ENCODE measurements at regions not wholly inside any gene's neighbourhood (a gene's known extent, or its start where the extent isn't known, plus 50 kb on each side); places are given as distances from the start of the nearest gene placed in this dataset.

- peaks cover 8% of the 10 kb centered on the region for H3K27me3 Mint-ChIP-seq
- no peak overlapping the region for H3K27ac Mint-ChIP-seq (ENCODE audit: low read depth)
- no peak overlapping the region for H3K4me3 Mint-ChIP-seq
- H3K9me3 Mint-ChIP-seq: peaks cover 2% of the 10 kb centered on the region
- H3K36me3 Mint-ChIP-seq (ENCODE audit: insufficient read depth): no peaks in the 10 kb centered on the region
- no peak for DNase-seq (ENCODE audit: low spot score in 2 of 2)
- no peaks in the 10 kb centered on the region for H3K4me1 Mint-ChIP-seq
- ATAC-seq (replicated peaks; ENCODE audit: extremely low read depth, poor library complexity, severe bottlenecking): no peak
These were observed 99.5 kb downstream of the COX18 start for GRCh38 chr4:72969976-72970375.

- peaks cover 15% of the 10 kb centered on the region for H3K27me3 Mint-ChIP-seq
- no peaks in the 10 kb centered on the region for H3K36me3 Mint-ChIP-seq (ENCODE audit: insufficient read depth)
- ATAC-seq (replicated peaks; ENCODE audit: extremely low read depth, poor library complexity, severe bottlenecking) (no peak), DNase-seq (ENCODE audit: low spot score in 2 of 2) (no peak)
- no peak overlapping the region for H3K4me3 Mint-ChIP-seq
- no peaks in the 10 kb centered on the region for H3K4me1 Mint-ChIP-seq
- no peak overlapping the region for H3K27ac Mint-ChIP-seq (ENCODE audit: low read depth)
- H3K9me3 Mint-ChIP-seq: peaks cover 17% of the 10 kb centered on the region
These were observed 102.9 kb downstream of the COX18 start for GRCh38 chr4:72966652-72967051.

- ATAC-seq (replicated peaks; ENCODE audit: extremely low read depth, poor library complexity, severe bottlenecking) (no peak), DNase-seq (ENCODE audit: low spot score in 2 of 2) (no peak)
- peaks cover 64% of the 10 kb centered on the region for H3K27me3 Mint-ChIP-seq
- no peaks in the 10 kb centered on the region for H3K4me1 Mint-ChIP-seq
- H3K27ac Mint-ChIP-seq (ENCODE audit: low read depth): no peak overlapping the region
- H3K36me3 Mint-ChIP-seq (ENCODE audit: insufficient read depth): no peaks in the 10 kb centered on the region
- H3K4me3 Mint-ChIP-seq: no peak overlapping the region
- H3K9me3 Mint-ChIP-seq: peaks cover 24% of the 10 kb centered on the region
These were observed 110.1 kb downstream of the COX18 start for GRCh38 chr4:72959411-72959810.

- Mint-ChIP-seq H3K36me3 (ENCODE audit: insufficient read depth) (no peaks in the 10 kb centered on the region), H3K4me3 (no peak overlapping the region), H3K27me3 (peaks cover 64% of the 10 kb centered on the region), H3K4me1 (no peaks in the 10 kb centered on the region), H3K27ac (ENCODE audit: low read depth) (no peak overlapping the region), H3K9me3 (peaks cover 9% of the 10 kb centered on the region)
- no peak for DNase-seq (ENCODE audit: low spot score in 2 of 2)
- no peak for ATAC-seq (replicated peaks; ENCODE audit: extremely low read depth, poor library complexity, severe bottlenecking)
These were observed 114.7 kb downstream of the COX18 start for GRCh38 chr4:72954811-72955210.

- no peak overlapping the region for H3K4me3 Mint-ChIP-seq
- DNase-seq (ENCODE audit: low spot score in 2 of 2): no peak
- H3K27me3 Mint-ChIP-seq: peaks cover 55% of the 10 kb centered on the region
- no peak overlapping the region for H3K27ac Mint-ChIP-seq (ENCODE audit: low read depth)
- no peaks in the 10 kb centered on the region for H3K36me3 Mint-ChIP-seq (ENCODE audit: insufficient read depth)
- H3K9me3 Mint-ChIP-seq: no peaks in the 10 kb centered on the region
- no peak for ATAC-seq (replicated peaks; ENCODE audit: extremely low read depth, poor library complexity, severe bottlenecking)
- H3K4me1 Mint-ChIP-seq: no peaks in the 10 kb centered on the region
These were observed 115.9 kb downstream of the COX18 start for GRCh38 chr4:72953571-72953970.

DNA sequence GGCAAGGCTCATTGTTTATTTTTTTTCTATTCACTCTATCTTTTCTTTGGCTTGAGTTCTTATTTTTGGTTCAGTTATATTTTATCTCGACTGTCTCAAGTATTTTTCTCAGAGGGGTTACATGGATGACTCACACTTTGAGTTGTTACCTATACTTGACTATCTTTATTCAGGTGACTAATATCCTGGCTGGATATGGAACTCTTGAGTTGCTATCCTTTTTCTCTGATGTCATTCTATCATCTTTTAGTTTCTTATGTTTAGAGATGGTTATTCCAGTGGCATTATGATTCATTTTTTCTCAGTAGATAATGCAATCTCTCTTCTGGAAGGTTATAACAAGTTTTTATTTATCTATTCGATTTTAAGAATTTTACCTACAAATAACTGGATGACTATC lies 117.9 kb downstream of the COX18 start:
- H3K4me3 Mint-ChIP-seq: no peak overlapping the region
- H3K36me3 Mint-ChIP-seq (ENCODE audit: insufficient read depth): no peaks in the 10 kb centered on the region
- H3K27ac Mint-ChIP-seq (ENCODE audit: low read depth): no peak overlapping the region
- peaks cover 37% of the 10 kb centered on the region for H3K27me3 Mint-ChIP-seq
- ATAC-seq (replicated peaks; ENCODE audit: extremely low read depth, poor library complexity, severe bottlenecking): no peak
- H3K4me1 Mint-ChIP-seq: no peaks in the 10 kb centered on the region
- no peak for DNase-seq (ENCODE audit: low spot score in 2 of 2)
- H3K9me3 Mint-ChIP-seq: no peaks in the 10 kb centered on the region

GRCh38 chr4:72951147-72951546 lies 118.4 kb downstream of the COX18 start:
- DNase-seq (ENCODE audit: low spot score in 2 of 2) (no peak), ATAC-seq (replicated peaks; ENCODE audit: extremely low read depth, poor library complexity, severe bottlenecking) (no peak)
- H3K36me3 Mint-ChIP-seq (ENCODE audit: insufficient read depth): no peaks in the 10 kb centered on the region
- H3K4me1 Mint-ChIP-seq: no peaks in the 10 kb centered on the region
- no peak overlapping the region for H3K27ac Mint-ChIP-seq (ENCODE audit: low read depth)
- no peak overlapping the region for H3K4me3 Mint-ChIP-seq
- peaks cover 32% of the 10 kb centered on the region for H3K27me3 Mint-ChIP-seq
- no peaks in the 10 kb centered on the region for H3K9me3 Mint-ChIP-seq

DNA sequence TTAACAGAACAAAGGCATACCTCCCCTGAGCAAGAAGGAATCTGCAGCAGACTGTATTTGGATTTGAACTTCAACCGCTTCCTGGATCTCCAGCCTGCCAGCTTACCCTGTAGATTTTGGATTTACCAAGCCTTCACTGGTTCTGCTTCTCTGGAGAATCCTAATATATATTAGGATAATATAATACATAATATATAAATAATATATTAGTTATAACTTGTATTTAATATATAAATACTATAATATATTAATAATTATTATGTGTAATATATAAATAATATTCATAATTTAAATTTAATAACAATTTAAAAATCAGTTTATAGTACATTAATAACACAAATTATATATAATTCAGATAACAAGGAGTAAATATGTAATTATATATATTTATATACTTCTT lies 121.4 kb downstream of the COX18 start:
- no peak overlapping the region for H3K4me3 Mint-ChIP-seq
- DNase-seq (ENCODE audit: low spot score in 2 of 2): no peak
- H3K36me3 Mint-ChIP-seq (ENCODE audit: insufficient read depth): no peaks in the 10 kb centered on the region
- no peak overlapping the region for H3K27ac Mint-ChIP-seq (ENCODE audit: low read depth)
- no peaks in the 10 kb centered on the region for H3K4me1 Mint-ChIP-seq
- H3K27me3 Mint-ChIP-seq: peaks cover 13% of the 10 kb centered on the region
- ATAC-seq (replicated peaks; ENCODE audit: extremely low read depth, poor library complexity, severe bottlenecking): no peak
- peaks cover 6% of the 10 kb centered on the region for H3K9me3 Mint-ChIP-seq

- H3K4me1 Mint-ChIP-seq: no peaks in the 10 kb centered on the region
- H3K4me3 Mint-ChIP-seq: no peak overlapping the region
- no peak overlapping the region for H3K27ac Mint-ChIP-seq (ENCODE audit: low read depth)
- H3K9me3 Mint-ChIP-seq: peaks cover 6% of the 10 kb centered on the region
- DNase-seq (ENCODE audit: low spot score in 2 of 2) (no peak), ATAC-seq (replicated peaks; ENCODE audit: extremely low read depth, poor library complexity, severe bottlenecking) (no peak)
- no peaks in the 10 kb centered on the region for H3K36me3 Mint-ChIP-seq (ENCODE audit: insufficient read depth)
- no peaks in the 10 kb centered on the region for H3K27me3 Mint-ChIP-seq
These were observed 123.7 kb downstream of the COX18 start for GRCh38 chr4:72945719-72946336.

DNA sequence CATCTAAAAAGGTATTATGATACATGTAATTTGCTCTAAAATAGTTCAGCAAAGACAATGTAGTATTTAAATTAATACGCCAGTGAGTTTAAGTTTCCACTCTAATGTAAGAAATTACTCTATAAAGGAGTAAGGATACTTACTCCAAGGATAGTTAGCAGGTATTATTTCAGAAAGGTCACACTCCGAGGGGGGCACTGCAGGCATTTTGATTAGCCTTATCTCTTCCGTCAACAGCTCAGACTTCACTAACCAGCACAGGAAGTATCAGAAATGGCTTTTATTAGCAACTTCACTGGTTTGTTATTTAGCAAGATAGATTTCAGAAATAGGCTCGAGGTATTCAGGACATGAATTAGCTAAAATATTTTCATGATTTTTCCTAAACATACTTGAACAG lies 127.0 kb downstream of the COX18 start:
- Mint-ChIP-seq H3K4me3 (no peak overlapping the region), H3K4me1 (no peaks in the 10 kb centered on the region), H3K27me3 (no peaks in the 10 kb centered on the region), H3K36me3 (ENCODE audit: insufficient read depth) (no peaks in the 10 kb centered on the region), H3K9me3 (peaks cover 6% of the 10 kb centered on the region), H3K27ac (ENCODE audit: low read depth) (no peak overlapping the region)
- DNase-seq (ENCODE audit: low spot score in 2 of 2) (no peak), ATAC-seq (replicated peaks; ENCODE audit: extremely low read depth, poor library complexity, severe bottlenecking) (no peak)

DNA sequence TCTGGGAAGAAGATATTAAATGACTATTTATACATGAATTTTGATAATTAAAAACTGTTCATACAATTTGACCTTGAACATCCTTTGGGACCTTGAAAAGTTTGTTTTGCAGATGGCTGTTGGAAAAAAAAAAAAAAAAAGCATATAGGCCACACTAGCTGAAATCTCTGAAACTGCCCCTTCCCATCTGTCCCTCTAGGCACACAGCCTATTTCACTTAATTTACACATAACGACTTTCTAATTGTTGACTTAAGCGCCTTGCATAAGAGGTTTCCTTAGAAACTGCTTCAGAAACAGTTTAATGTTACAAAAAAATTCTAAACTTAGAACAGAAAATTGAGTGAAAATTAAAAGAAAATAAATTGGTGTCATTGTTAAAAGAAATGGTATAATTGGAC lies 131.0 kb downstream of the COX18 start:
- H3K4me1 Mint-ChIP-seq: no peaks in the 10 kb centered on the region
- H3K4me3 Mint-ChIP-seq: no peak overlapping the region
- peaks cover 20% of the 10 kb centered on the region for H3K27me3 Mint-ChIP-seq
- no peak for DNase-seq (ENCODE audit: low spot score in 2 of 2)
- no peak for ATAC-seq (replicated peaks; ENCODE audit: extremely low read depth, poor library complexity, severe bottlenecking)
- H3K27ac Mint-ChIP-seq (ENCODE audit: low read depth): no peak overlapping the region
- H3K9me3 Mint-ChIP-seq: no peaks in the 10 kb centered on the region
- no peaks in the 10 kb centered on the region for H3K36me3 Mint-ChIP-seq (ENCODE audit: insufficient read depth)

GRCh38 chr4:72935462-72935861 lies 134.1 kb downstream of the COX18 start:
- Mint-ChIP-seq H3K4me3 (no peak overlapping the region), H3K9me3 (no peaks in the 10 kb centered on the region), H3K27me3 (peaks cover 22% of the 10 kb centered on the region), H3K27ac (ENCODE audit: low read depth) (no peak overlapping the region), H3K4me1 (no peaks in the 10 kb centered on the region), H3K36me3 (ENCODE audit: insufficient read depth) (no peaks in the 10 kb centered on the region)
- DNase-seq (ENCODE audit: low spot score in 2 of 2) (no peak), ATAC-seq (replicated peaks; ENCODE audit: extremely low read depth, poor library complexity, severe bottlenecking) (no peak)

DNA sequence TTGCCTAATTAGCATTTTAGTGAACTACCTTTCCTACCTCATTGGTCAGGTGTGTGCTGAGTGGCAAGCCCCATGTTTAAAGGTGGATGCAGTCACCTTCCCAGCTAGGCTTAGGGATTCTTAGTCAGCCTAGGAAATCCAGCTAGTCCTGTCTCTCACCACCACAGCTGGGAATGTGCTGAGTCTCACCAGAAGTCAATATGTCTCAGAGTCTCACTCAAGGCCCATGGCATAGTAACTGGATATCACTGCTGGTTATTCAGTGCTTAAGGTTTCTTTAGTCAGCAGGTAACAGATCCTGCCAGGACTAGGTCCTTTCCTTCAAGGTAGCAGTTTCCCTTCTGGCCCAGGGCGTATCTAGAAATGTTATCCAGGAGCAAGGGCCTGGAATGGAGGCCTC lies 136.5 kb downstream of the COX18 start:
- no peak overlapping the region for H3K27ac Mint-ChIP-seq (ENCODE audit: low read depth)
- no peak for ATAC-seq (replicated peaks; ENCODE audit: extremely low read depth, poor library complexity, severe bottlenecking)
- DNase-seq (ENCODE audit: low spot score in 2 of 2): no peak
- no peaks in the 10 kb centered on the region for H3K9me3 Mint-ChIP-seq
- H3K4me1 Mint-ChIP-seq: no peaks in the 10 kb centered on the region
- no peaks in the 10 kb centered on the region for H3K36me3 Mint-ChIP-seq (ENCODE audit: insufficient read depth)
- H3K27me3 Mint-ChIP-seq: peaks cover 22% of the 10 kb centered on the region
- H3K4me3 Mint-ChIP-seq: no peak overlapping the region

GRCh38 chr4:72931346-72931745 lies 138.2 kb downstream of the COX18 start:
- ATAC-seq (replicated peaks; ENCODE audit: extremely low read depth, poor library complexity, severe bottlenecking) (no peak), DNase-seq (ENCODE audit: low spot score in 2 of 2) (no peak)
- Mint-ChIP-seq H3K36me3 (ENCODE audit: insufficient read depth) (no peaks in the 10 kb centered on the region), H3K4me3 (no peak overlapping the region), H3K27ac (ENCODE audit: low read depth) (no peak overlapping the region), H3K27me3 (peaks cover 22% of the 10 kb centered on the region), H3K4me1 (no peaks in the 10 kb centered on the region), H3K9me3 (no peaks in the 10 kb centered on the region)

Data from central memory CD8-positive, alpha-beta T cell (primary cell).